EH (cell line): ENCODE measurements at regions not wholly inside any gene's neighbourhood (a gene's known extent, or its start where the extent isn't known, plus 50 kb on each side); places are given as distances from the start of the nearest gene placed in this dataset.
"Not testable (repeated sequence)": the region's sequence is repeated elsewhere in the genome, so short reads cannot be mapped to it uniquely, and the experiment has no call there.

Source experiments
- DNase-seq: peaks from one replicate; pipeline ENCODE4 v3.0.0-alpha.2; 2015; ENCODE audit warnings: low read depth

DNA sequence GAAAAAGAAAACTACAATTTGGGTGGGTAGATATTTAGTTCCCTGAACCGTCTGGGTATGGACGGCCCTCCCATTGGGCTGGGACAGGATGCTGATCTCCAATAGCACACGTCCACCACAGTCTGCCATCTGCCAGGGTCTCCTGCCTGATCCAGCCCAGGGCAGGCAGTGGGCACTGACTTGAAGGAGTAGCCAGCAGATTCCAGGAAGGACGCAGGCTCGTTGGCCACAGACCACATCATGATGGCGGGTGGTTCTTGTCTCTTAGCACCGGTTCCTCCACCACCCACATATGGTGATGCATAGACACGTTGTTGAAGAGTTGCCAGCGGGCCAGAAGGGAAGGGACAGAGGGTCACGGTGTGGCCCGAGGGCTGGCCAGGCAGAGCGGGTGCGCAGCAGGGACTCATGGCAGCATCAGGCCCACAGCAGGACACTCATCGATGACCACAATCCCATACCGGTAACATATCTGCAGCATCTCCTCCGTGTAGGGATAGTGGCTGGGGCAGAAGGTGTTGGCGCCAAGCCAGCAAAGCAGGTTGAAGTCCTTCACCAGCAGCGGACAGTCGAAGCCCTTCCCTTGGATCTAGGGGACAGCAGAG, 155.8 kb upstream of the FAM174A start:
- DNase-seq: not testable (repeated sequence)

DNA sequence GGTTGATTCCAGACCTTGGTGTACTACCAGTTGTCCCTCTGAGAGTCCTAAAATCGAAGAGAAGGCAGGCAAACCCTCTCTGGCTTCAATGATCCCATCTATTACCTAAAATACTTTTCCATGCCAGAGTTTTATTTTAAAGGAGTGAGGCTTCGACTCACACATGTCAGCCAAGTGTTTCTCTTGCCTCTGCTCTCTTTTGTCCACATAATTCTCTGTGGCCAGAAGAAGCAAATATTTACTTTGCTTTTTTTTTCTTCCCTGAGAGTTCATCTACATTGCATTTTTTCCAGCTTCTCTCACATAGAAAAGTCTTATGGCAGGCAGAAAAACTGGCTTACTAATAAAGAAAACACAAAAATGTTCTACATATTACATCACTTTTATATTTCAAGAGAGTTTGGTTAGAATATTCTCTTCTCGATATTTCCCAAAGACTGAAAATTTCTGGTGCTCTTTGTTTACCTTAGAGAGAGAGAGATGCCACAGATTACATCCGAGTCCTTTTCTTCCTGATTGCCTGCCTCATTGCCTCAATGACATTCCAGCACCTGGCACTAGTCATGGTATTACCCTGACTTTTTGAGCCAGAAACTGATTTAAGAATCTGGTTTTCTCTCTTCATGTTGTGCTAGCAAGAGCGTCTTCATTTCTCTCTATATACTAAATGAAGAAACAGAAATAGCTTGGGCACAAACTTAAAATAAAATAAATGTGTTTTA, 170.3 kb upstream of the FAM174A start:
- DNase-seq: not testable (repeated sequence)

DNA sequence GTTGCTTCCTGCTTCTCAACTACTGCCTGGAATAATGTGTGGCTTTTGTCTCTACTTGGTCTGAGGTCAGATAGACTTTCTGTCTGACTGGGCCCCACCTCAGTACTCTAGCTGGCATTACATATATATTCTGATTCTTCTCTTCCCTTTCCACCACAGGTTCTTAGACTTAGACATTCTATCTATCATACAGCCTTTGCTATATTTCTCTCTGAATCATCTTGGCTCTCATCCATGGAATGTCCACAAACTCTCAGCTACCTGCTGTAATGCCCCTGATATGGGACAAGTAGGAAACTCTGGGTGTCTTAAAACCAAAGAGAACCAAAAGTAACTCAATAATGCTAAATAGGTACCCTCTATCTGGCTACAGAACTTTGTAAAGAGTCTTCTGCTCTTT, 170.8 kb upstream of the FAM174A start:
- not testable (repeated sequence) for DNase-seq

DNA sequence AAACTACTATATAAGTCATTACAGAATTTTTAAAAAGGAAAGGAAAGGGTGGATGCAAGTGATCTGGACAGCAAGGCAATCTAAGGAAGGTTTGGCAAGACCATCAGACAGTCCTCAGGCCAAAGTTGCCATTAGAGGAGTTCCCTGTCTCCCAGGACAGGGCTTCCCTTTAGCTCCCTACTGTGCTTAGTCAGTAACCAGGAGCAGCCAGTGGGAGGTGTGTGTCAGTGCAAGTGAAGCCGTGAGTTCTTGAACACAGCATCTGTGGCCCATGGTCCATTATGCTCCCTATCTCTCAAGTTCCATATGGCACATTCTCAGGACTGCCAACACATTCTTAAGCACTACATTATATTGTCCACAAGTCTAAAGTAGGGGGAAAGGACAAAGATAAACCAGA, 175.2 kb upstream of the FAM174A start:
- not testable (repeated sequence) for DNase-seq

DNA sequence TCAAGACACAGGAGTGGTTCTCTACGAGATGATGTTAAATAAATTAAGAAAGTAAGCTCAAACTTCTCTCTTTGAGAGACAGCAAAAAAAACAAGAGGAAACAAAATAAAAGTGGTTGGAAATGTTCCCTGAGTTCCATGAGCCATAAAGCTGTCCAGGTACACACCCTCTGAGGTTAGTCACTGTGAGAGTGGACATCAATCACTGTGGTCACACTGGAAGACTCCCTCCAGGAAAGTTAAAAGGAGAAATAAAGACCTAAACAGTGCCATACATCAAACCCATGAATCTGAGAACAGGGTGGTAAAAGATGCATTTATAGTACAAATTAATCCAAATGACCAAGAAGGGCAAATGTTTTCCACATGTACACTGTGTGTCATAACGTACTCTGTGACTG, 188.9 kb upstream of the FAM174A start:
- not testable (repeated sequence) for DNase-seq

DNA sequence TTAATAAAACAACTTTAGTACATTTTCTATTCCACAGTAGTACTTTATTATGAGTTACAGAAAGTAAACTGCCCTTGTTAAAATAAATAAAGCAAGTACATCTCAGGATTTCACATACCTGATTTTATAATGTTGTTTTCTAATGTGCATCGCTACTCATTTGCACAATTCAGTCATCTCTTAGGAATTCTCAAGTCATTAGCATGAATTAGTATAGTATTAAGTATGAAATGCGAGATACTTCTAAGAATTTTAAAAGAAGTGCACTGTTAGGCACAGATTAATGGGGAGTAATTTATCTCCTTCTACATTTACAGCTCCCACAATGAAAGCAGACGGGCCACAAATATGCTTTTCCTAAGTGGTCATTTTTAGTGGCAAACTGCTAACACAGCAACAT, 193.7 kb upstream of the FAM174A start:
- DNase-seq: not testable (repeated sequence)

DNA sequence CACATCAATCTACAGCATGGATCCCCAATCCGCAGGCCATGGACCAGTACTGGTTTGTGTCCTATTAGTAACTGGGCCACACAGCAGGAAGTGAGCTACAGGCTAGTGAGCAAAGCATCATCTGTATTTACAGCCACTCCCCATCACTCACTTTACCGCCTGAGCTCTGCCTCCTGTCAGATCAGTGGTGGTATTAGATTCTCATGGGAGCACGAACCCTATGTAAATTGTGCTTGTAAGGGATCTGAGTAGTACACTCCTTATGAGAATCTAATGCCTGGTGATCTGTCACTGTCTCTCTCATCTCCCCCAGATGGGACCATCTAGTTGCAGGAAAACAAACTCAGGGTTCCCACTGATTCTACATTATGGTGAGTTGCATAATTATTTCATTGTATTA, 212.7 kb upstream of the FAM174A start:
- no peak for DNase-seq

DNA sequence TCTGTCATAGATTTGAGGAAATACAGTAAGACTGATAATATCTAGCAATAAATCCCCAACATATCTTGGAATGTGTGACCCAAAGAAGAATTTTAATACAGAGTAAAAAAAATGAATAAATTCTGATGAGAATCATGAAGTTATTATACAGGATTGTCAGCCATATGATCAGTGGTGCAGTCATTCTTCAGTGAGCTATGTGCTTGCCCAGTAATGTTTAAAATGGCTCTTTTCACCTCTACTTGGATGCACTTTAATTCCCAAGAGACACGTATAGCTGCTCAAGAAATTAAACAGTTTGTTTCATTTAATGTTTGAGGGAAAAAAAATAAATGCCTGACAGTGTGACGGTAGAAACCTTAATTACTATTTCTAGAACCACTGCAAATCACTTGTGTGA, 215.3 kb upstream of the FAM174A start:
- no peak for DNase-seq

DNA sequence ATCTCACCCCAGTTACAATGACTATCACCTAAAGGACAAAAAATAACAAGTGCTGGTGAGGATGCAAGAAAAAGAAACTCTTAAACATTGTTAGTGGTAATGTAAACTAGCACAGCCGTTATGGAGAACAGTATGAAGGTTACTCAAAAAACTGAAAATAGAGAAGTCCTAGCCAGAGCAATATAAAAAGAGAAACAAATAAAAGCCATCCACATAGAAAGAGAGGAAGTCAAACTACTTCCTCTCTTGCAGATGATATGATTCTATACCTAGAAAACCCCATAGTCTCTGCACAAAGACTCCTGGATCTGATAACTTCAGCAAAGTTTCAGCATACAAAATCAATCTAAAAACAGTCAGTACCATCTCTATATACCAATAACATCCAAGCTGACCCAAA, 221.5 kb upstream of the FAM174A start:
- DNase-seq: no peak

DNA sequence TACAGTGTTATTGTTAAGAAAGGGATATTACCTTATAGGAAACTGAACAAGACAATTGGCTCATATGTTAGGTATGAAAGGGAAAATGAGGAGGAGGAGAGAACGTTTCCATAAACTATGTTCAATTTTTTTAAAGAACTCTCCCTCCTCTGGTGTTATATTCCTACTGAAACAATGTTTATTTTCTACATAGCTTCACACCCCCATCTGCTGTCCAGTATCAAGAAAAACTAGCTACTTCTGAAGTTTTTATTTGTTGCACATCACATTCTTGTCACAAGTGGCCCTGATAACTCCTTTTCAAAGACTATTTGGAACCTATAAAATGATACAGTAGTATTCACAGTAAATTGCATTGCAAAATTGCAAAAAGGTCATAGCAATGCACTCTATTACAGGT, 223.4 kb upstream of the FAM174A start:
- no peak for DNase-seq

DNA sequence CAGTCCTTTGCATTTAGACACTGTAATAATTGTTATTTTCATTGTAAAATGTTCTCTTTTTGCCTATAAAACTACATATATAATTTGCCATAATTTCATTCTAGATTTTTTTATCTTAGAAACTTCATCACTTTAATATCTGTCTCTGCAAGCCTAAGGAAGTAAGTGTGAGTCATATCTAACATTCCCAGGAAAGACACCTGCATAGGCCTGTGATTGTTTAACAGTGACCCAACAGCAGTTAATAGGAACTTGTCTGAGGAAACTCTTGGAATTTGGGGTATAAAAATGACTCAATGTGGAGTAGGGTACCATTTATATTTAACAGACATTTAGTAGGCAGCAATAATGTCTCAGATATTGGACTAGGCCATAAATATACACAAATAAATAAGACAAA, 229.2 kb upstream of the FAM174A start:
- no peak for DNase-seq

DNA sequence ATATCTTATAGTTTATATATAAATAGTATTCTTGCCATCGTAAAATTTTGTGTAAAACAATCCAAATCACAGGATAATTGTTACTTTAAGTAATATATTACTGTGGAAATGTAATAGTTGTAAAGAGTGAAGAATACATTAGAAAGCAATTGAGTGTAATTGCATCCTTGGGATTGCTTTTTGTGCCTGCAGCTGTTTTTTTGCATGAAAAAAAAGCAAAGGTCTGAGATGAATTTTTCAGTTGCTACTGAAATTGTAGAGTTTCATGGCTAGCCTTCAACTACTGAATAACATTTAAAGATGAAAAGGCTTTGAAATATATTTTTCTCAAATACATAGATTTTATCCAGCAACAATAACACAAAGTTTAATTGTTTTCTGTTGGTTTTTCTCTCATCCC, 232.0 kb upstream of the FAM174A start:
- no peak for DNase-seq

DNA sequence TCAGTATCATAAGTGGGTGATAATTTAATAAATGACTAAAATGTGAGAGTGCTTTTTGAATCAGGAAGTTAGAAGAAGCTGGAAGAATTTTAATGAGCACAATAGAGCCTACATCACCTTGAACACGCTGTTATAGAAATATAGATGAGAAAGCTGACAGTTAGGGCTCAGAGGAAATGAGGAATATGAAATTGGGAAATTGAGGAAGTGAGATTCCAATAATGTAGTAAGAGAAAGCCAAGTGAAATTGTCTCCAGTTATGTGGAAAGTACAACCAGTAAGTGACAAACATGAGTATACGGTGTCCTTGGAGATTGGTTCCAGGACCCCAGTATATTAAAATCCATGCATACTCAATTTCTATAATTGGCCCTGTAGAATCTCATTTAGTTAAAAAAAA, 235.9 kb upstream of the FAM174A start:
- no peak for DNase-seq

DNA sequence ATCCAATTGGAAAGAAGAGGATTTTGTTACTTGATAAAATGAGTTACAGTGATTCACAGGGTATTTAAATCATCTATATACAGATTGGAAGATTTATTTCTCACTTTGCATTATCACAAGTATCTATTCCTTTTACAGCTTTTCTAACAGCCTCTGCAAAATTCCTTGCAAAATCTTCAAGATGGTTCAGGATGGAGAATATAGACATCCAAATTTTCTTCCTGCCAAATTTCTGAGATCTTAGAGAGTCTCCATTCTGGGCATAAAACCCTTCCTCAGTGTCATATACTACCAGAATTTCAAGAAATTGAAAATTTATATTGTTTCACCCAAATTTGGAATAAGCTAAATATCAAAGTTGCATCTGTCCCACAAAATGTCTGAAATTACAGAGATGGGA, 259.1 kb upstream of the FAM174A start:
- DNase-seq: no peak

DNA sequence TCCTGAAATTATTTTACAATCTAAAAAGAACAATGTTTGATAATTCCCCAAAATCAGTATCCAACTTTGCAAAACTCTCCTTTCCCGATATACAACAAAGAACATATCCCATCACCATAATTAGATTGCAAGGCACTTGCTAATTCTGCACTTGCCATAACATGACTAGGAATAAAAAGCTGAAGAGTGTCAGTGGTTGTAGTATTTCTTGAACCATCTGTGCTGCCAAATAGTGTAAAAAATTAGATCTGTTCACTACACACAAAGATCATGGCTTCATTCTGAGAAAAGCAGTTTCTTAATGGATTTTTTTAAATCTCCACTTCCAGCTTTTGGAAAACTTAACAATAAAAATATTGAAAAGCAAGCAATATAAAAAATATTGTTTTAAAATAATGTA, 259.5 kb upstream of the FAM174A start:
- no peak for DNase-seq

DNA sequence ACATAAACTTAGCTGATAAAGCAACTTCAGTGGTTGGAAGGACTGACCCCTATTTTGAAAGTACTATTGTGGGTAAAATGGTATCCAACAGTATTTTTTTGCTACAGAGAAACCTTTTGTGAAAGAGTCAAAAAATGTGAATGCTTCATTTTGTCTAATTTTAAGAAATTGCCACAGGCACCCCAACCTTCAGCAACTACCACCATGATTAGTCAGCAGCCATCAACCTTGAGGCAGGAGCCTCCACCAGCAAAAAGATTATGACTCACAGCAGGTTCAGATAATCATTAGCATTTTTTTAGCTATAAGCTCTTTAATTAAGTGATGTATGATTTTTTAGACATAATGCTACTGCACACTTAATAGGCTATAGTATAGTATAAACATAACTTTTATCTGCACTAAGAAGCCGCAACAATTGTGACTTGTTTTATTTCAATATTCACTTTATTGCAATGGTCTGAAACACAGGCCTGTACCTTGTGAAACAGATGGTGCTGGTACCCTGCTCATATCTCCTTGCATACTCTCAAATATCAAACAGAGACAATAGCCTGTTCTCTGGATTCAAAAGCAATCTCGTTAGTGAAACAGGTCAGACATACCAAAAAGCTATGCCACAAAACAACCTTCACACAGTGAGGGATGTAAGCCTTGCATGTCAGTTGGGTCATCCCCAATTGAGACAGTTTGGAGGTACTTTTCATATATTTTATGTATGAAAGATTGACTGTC, 261.2 kb upstream of the FAM174A start:
- DNase-seq: no peak

DNA sequence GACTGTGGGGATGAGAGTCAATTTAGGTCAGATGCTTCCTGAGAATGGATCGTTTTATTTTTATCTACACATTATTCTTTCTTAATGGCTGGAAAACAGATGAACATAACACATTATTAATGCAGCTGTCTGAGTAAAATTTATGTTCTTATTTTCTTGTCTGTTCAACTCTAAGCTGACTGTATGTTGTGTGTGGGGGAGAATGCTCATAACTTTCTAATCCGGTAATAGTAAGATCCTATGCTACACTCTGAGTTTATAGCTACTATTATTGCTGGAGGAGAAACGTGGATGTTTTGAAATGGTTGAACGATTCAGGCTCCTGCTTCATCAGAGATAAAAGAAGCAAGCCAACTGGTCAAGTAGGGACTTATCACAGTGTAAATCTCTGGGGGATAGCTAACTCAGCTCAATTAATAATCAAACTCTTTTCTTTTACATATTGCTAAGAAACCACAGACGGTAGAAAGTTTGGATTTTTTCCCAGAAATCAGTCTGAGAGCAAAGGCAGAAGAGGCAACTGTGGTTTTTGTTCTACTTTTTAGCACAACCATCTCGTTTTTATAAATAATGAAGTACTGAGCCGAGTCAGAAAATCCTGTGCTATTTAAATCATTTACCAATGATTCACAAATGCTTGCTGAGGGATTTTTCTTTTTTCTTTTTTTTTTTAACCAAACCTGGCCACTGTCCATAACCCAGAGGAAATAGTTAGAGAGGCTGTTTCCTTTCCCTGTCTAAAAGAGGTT, 265.0 kb upstream of the FAM174A start:
- no peak for DNase-seq

DNA sequence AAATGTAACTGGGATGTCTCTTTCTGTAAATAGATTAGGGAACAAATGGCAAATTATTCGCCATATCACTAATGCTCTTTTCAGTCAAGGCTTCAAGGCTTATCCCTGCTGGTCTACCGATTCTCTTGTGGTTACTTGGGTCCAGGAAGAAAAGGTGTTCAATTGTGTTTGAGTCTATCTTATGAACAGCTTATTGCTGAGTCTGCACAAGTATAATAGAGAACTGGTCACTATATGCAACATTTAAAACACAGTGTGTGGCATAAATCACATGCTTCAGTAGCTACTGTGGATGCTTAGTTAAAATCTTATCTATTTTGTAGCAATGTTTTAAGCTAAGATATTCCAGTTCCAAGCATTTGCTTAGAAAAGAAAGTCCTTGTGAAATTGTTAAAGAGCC, 274.2 kb upstream of the FAM174A start:
- no peak for DNase-seq

DNA sequence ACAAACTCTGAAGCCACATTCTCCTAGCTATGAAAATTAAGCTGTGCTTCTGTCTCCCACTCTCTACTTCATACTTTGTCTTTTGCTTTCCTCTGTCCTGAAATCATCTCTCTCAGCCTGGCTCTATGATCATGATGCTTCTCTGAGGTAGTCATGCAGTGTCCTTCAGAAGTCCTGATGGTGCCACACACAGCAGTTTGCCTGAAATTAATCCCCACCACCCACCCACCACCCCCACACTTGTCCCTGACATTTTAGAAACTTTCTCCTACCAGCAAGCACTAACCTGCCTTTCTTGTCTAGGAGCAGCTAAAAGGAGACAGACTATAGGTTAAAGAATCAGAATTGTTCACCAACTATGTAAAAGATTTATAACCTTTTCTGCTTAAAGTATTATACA, 282.2 kb upstream of the FAM174A start:
- no peak for DNase-seq

DNA sequence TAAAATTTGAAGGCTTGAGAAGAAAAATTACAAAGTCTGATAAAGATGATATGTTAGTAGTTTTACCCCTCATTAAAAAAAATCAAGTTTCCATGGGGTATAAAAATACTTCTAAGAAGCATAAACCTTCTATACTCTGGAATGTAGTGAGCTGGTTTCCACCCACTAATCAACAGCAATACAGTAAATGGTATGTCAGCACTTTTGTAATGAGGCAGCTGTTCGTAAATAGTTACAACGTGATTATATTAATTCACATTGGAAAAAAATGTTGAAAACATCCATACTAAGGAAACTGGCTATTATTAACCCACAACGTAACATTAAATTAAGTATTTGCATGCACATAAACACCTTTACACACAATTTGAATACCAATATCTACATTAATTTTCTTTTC, 283.1 kb upstream of the FAM174A start:
- no peak for DNase-seq

DNA sequence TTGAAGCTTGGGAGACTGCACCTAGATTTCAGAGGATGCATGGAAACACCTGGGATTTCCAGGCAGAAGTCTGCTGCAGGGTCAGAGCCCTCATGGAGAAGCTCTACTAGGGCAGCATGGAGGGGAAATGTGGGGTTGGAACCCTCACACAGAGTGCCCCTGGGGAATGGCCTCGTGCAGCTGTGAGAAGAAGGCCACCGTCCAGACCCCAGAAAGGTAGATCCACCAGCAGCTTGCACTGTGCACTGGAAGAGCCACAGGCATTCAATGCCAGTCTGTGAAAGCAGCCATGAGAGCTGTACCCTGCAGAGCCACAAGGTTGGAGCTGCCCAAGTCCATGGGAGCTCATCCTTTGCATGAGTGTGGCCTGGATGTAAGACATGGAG, 285.3 kb upstream of the FAM174A start:
- DNase-seq: no peak

DNA sequence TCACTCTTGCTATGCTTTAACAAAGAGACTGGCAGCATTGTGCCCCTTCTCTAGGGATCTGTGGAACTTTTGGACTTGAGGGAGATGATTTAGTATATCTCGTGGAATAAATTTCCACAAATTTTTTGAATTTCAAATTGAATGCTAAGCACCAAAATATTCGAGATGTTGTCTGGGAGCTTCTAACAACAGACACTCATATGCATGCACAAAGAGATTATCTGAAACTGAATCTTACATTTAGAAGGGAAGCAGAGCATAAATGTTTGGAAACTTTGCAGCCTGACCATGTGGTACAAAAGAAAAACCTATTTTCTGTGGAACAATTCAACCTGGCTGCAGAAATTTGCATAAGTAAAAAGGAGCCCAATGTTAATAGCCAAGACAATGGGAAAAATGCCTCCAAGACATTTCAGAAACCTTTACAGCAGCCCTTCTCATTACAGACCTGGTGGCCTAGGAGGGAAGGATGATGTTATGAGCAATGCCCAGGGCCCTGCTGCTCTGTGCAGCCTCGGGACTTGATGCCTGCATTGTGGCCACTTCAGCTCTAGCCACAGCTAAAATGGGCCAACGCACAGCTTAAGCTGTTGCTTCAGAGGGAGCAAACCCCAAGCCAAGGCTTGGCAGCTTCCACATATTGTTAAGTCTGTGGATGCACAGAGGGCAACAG, 285.8 kb upstream of the FAM174A start:
- DNase-seq: no peak
